HCT116 (cell line): ENCODE measurements at regions not wholly inside any gene's neighbourhood (a gene's known extent, or its start where the extent isn't known, plus 50 kb on each side); places are given as distances from the start of the nearest gene placed in this dataset.

Experiments used
- ATAC-seq: fragments of 200-7000 bp; cut with Tn5 transposase; 2 replicates; pipeline ENCODE4 v1.9.1; 2020; ENCODE audit warnings: mild to moderate bottlenecking, moderate library complexity
- BruUV-seq: library from RNA; stranded (reverse); fragments of 400-500 nt; replicated peaks from 2 replicates; lab custom pipeline; 2021; lab: Mats Ljungman, UMichigan
- CTCF ChIA-PET: fragments of 300-600 bp; sonication (Branson Sonifier 250); formaldehyde crosslinking; loops from one replicate; lab custom pipeline; 2021; ENCODE audit warnings: antibody characterized with exemption; lab: Charles Lee
- POLR2A ChIA-PET: fragments of 300-600, 350-600 bp; sonication (Branson Sonifier 250); formaldehyde crosslinking; loops from one replicate; lab custom pipeline; 2021; ENCODE audit warnings: antibody characterized with exemption; lab: Charles Lee
- RAD21 ChIA-PET, 2 experiments: fragments of 300-600 bp; sonication (Branson Sonifier 250); formaldehyde crosslinking; loops; one replicate each; lab custom pipeline; 2023; ENCODE audit warnings: low total read pairs in 2 of 2; ENCODE audit not compliant: uncharacterized antibody in 2 of 2, unreplicated experiment in 2 of 2, low non-redundant PET in 1 of 2; lab: Charles Lee
- DNase-seq: peaks from one replicate; pipeline ENCODE4 v3.0.0-alpha.2; 2010; ENCODE audit warnings: low read depth, low spot score
- H2AFZ ChIP-seq: fragments of 200-600 bp; shearing (Covaris generic), sonication (generic); 2 replicates; pipeline ENCODE4 v1.6.1; 2017; ENCODE audit warnings: low read depth, mixed run types, mixed read lengths, antibody characterized with exemption, low read length; ENCODE audit not compliant: poor library complexity, severe bottlenecking
- H3K27ac ChIP-seq: 2 replicates; pipeline ENCODE4 v1.5.1; 2012; ENCODE audit warnings: low read depth, low read length
- H3K27me3 ChIP-seq: fragments of 200-600 bp; sonication (generic); 2 replicates; pipeline ENCODE4 v1.6.1; 2016; ENCODE audit warnings: mixed run types, low read length, mixed read lengths; ENCODE audit not compliant: insufficient read depth
- H3K36me3 ChIP-seq, 2 experiments: fragments of 200-500 bp in 1 of 2; fragments of 200-600 bp in 1 of 2; sonication (Bioruptor generic) in 1 of 2; sonication (generic) in 1 of 2; 2 replicates each; pipeline versions ENCODE4 v1.5.1 to v1.6.1; 2014 to 2016; ENCODE audit warnings: low read length in 2 of 2, inconsistent platforms in 1 of 2, mixed read lengths in 1 of 2, mixed run types in 1 of 2; ENCODE audit not compliant: insufficient read depth in 2 of 2, control insufficient read depth in 1 of 2
- H3K4me1 ChIP-seq, 2 experiments: fragments of 200-600 bp in 1 of 2; sonication (generic) in 1 of 2; 2 replicates each; pipeline versions ENCODE4 v1.5.1 to v1.6.1; 2012 to 2017; ENCODE audit warnings: low read length in 2 of 2, inconsistent platforms in 1 of 2, mild to moderate bottlenecking in 1 of 2, mixed read lengths in 1 of 2, mixed run types in 1 of 2, moderate library complexity in 1 of 2; ENCODE audit not compliant: insufficient read depth in 2 of 2, control insufficient read depth in 1 of 2
- H3K4me2 ChIP-seq: fragments of 200-600 bp; sonication (generic); 2 replicates; pipeline ENCODE4 v1.6.1; 2017; ENCODE audit warnings: mixed run types, low read length, mixed read lengths
- H3K4me3 ChIP-seq, 2 experiments: fragments of 200-600 bp in 1 of 2; sonication (generic) in 1 of 2; replicated peaks in 1 of 2; 2 replicates each; pipeline ENCODE4 v1.5.1; 2011 to 2016; ENCODE audit warnings: low read length in 2 of 2, control low read depth in 1 of 2, low read depth in 1 of 2, mild to moderate bottlenecking in 1 of 2, mixed read lengths in 1 of 2, mixed run types in 1 of 2
- H3K79me2 ChIP-seq: fragments of 200-600 bp; sonication (generic); 2 replicates; pipeline ENCODE4 v1.6.1; 2017; ENCODE audit warnings: mild to moderate bottlenecking, mixed run types, low read length, moderate library complexity, mixed read lengths; ENCODE audit not compliant: insufficient read depth
- H3K9ac ChIP-seq: fragments of 200-600 bp; sonication (generic); 2 replicates; pipeline ENCODE4 v1.6.1; 2016; ENCODE audit warnings: low read length, mixed read lengths
- H3K9me2 ChIP-seq: fragments of 200-600 bp; sonication (generic), shearing (Covaris generic); 2 replicates; pipeline ENCODE4 v1.6.1; 2017; ENCODE audit warnings: mixed run types, mild to moderate bottlenecking, moderate library complexity; ENCODE audit not compliant: insufficient read depth
- H3K9me3 ChIP-seq, 2 experiments: fragments of 200-500 bp in 1 of 2; fragments of 200-600 bp in 1 of 2; sonication (Bioruptor generic) in 1 of 2; sonication (generic) in 1 of 2; 2 replicates each; pipeline ENCODE4 v1.6.1; 2014 to 2017; ENCODE audit warnings: low read length in 2 of 2, mixed read lengths in 2 of 2, inconsistent platforms in 1 of 2, low read depth in 1 of 2, mild to moderate bottlenecking in 1 of 2, mixed run types in 1 of 2, moderate library complexity in 1 of 2; ENCODE audit not compliant: control insufficient read depth in 1 of 2, insufficient read depth in 1 of 2
- H4K20me1 ChIP-seq: fragments of 200-600 bp; sonication (generic), shearing (Covaris generic); 2 replicates; pipeline ENCODE4 v1.6.1; 2017; ENCODE audit warnings: mixed run types, mild to moderate bottlenecking, moderate library complexity; ENCODE audit not compliant: insufficient read depth
- CEBPB ChIP-seq: IDR thresholded peaks from 2 replicates; pipeline ENCODE4 v1.6.1; 2012; ENCODE audit warnings: low read depth
- EGR1 ChIP-seq: IDR thresholded peaks from 2 replicates; pipeline ENCODE4 v1.6.1; 2012; ENCODE audit warnings: low read depth
- ELF1 ChIP-seq: IDR thresholded peaks from 2 replicates; pipeline ENCODE4 v1.6.1; 2012; ENCODE audit warnings: low read depth, borderline replicate concordance
- EZH2phosphoT487 ChIP-seq: fragments of 200-600 bp; IDR thresholded peaks from 2 replicates; pipeline ENCODE4 v1.6.1; 2018; ENCODE audit warnings: antibody characterized with exemption, borderline replicate concordance
- JUND ChIP-seq: IDR thresholded peaks from 2 replicates; pipeline ENCODE4 v1.6.1; 2012
- MAX ChIP-seq: IDR thresholded peaks from 2 replicates; pipeline ENCODE4 v1.6.1; 2012
- POLR2A ChIP-seq: IDR thresholded peaks from 2 replicates; pipeline ENCODE4 v1.7.0; 2011; ENCODE audit warnings: borderline replicate concordance; ENCODE audit not compliant: insufficient read depth, insufficient read length; ENCODE audit errors: extremely low read depth
- POLR2AphosphoS5 ChIP-seq: IDR thresholded peaks from 2 replicates; pipeline ENCODE4 v1.6.1; 2011; ENCODE audit warnings: mild to moderate bottlenecking, low read depth, low read length, moderate library complexity
- RAD21 ChIP-seq: IDR thresholded peaks from 2 replicates; pipeline ENCODE4 v1.6.1; 2012; ENCODE audit warnings: low read depth, mild to moderate bottlenecking
- SIN3A ChIP-seq: IDR thresholded peaks from 2 replicates; pipeline ENCODE4 v1.6.1; 2012; ENCODE audit warnings: low read depth
- SP1 ChIP-seq: IDR thresholded peaks from 2 replicates; pipeline ENCODE4 v1.6.1; 2012; ENCODE audit warnings: low read depth
- SRF ChIP-seq: IDR thresholded peaks from 2 replicates; pipeline ENCODE4 v1.6.1; 2012; ENCODE audit warnings: low read depth
- TCF7L2 ChIP-seq: IDR thresholded peaks from 2 replicates; pipeline ENCODE4 v1.7.0; 2011; ENCODE audit warnings: borderline replicate concordance, inconsistent platforms; ENCODE audit not compliant: insufficient read depth, insufficient read length; ENCODE audit errors: extremely low read depth
- YY1 ChIP-seq: IDR thresholded peaks from 2 replicates; pipeline ENCODE4 v1.6.1; 2011; ENCODE audit warnings: low read length, low read depth, moderate library complexity, mild to moderate bottlenecking; ENCODE audit not compliant: insufficient replicate concordance; ENCODE audit errors: extremely low read depth
- ZFX ChIP-seq: fragments of 450-650 bp; IDR thresholded peaks from 2 replicates; pipeline ENCODE4 v1.6.1; 2017
- intact Hi-C: fragments of 100-400 bp; cut with micrococcal nuclease; formaldehyde crosslinking; loops from 2 replicates; pipeline ENCODE4 v1.10.0; 2022
- TF ChIP-seq, protein P1 (sequence below): IDR thresholded peaks from 2 replicates; pipeline ENCODE4 v1.6.1; 2011; ENCODE audit warnings: mild to moderate bottlenecking, low read length, moderate library complexity; ENCODE audit not compliant: insufficient replicate concordance; ENCODE audit errors: extremely low read depth
- TF ChIP-seq, protein P2 (sequence below), 3 experiments: fragments of 200-600 bp in 1 of 3; sonication (generic) in 1 of 3; IDR thresholded peaks in 2 of 3; conservative IDR thresholded peaks in 1 of 3; 2 replicates each; pipeline ENCODE4 v1.5.1; 2012 to 2017; ENCODE audit warnings: low read depth in 2 of 3, low read length in 2 of 3, antibody characterized with exemption in 1 of 3, borderline replicate concordance in 1 of 3, control low read depth in 1 of 3, mild to moderate bottlenecking in 1 of 3, mixed read lengths in 1 of 3, mixed run types in 1 of 3, moderate library complexity in 1 of 3; ENCODE audit not compliant: insufficient read depth in 1 of 3
- TF ChIP-seq, protein P3 (sequence below): IDR thresholded peaks from 2 replicates; pipeline ENCODE4 v1.6.1; 2012

- ChIA-PET POLR2A (no interaction called here), RAD21 (no interaction called here), CTCF (no interaction called here)
- H3K27me3 ChIP-seq, result no peaks in the 10 kb centered on the region
- ATAC-seq, result no peak
- intact Hi-C loops, result no loop called here
- H4K20me1 ChIP-seq, result no peaks in the 10 kb centered on the region
- no peaks in the 10 kb centered on the region for H3K4me1 ChIP-seq
- TF ChIP-seq, protein P1, sequence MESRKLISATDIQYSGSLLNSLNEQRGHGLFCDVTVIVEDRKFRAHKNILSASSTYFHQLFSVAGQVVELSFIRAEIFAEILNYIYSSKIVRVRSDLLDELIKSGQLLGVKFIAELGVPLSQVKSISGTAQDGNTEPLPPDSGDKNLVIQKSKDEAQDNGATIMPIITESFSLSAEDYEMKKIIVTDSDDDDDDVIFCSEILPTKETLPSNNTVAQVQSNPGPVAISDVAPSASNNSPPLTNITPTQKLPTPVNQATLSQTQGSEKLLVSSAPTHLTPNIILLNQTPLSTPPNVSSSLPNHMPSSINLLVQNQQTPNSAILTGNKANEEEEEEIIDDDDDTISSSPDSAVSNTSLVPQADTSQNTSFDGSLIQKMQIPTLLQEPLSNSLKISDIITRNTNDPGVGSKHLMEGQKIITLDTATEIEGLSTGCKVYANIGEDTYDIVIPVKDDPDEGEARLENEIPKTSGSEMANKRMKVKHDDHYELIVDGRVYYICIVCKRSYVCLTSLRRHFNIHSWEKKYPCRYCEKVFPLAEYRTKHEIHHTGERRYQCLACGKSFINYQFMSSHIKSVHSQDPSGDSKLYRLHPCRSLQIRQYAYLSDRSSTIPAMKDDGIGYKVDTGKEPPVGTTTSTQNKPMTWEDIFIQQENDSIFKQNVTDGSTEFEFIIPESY, result no peak
- TF ChIP-seq EGR1, result no peak
- TF ChIP-seq SRF, result no peak
- TF ChIP-seq ELF1, result no peak
- no peak for DNase-seq
- no peaks in the 10 kb centered on the region for H3K9me2 ChIP-seq
- no peaks in the 10 kb centered on the region; a peak in 1 of 4 replicates for H3K9me3 ChIP-seq
- H3K9ac ChIP-seq, result no peak overlapping the region
- H2AFZ ChIP-seq, result no peak overlapping the region
- H3K36me3 ChIP-seq, result no peaks in the 10 kb centered on the region
- no TSS peak for BruUV-seq
- H3K27ac ChIP-seq, result no peak overlapping the region
- no peak overlapping the region for H3K4me3 ChIP-seq
- H3K4me2 ChIP-seq, result no peak overlapping the region
- H3K79me2 ChIP-seq, result no peaks in the 10 kb centered on the region
These were observed 135.2 kb downstream of the INHBA start for GRCh38 chr7:41567731-41568114.

DNA sequence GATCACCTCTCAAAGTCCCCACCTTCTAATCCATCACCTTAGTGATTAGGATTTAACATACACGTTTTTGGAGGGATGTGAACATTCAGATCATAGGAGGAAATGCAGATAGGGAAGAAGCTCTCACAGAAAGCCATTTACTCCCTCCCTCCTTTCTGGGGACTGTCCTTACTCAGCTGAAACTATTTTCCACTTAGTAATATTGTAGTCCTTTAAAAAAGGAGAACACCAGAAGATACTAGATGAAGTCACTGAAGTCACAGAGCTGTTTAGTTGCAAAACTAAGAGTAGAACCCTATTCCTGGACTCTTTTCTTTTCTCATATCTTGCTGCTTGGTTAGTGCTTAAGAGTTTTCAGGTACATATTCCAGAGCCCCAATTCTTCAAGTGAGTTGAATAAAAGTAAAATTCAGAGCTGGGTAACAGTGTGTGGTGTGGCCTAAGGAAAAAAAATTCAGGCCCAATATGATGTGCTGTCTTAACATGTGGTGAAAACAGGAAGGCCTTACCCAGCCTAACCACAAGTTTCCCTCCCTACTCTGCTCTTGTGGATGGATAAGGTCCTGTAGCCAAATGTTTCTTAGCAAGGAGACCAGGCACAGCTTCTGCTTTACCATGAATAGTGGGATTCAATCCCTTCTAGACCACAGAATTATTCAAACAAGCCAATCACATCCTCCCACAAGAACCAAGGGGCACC is 135.7 kb downstream of the INHBA start:
- POLR2A ChIA-PET, result no interaction called here

More for the DNA sequence above, 135.7 kb downstream of the INHBA start:
- intact Hi-C loops, result no loop called here
- Histone ChIP-seq H2AFZ (no peak overlapping the region), H3K9me2 (no peaks in the 10 kb centered on the region), H3K4me1 (no peaks in the 10 kb centered on the region), H4K20me1 (no peaks in the 10 kb centered on the region), H3K4me3 (no peak overlapping the region), H3K27me3 (no peaks in the 10 kb centered on the region), H3K79me2 (no peaks in the 10 kb centered on the region), H3K36me3 (no peaks in the 10 kb centered on the region), H3K27ac (no peak overlapping the region), H3K9me3 (no peaks in the 10 kb centered on the region; a peak in 1 of 4 replicates)
- CTCF ChIA-PET, result no interaction called here
- DNase-seq (no peak), ATAC-seq (no peak)
- BruUV-seq, result no TSS peak
- RAD21 ChIA-PET, result no interaction called here
- no peak for TF ChIP-seq MAX
- TF ChIP-seq POLR2A, result no peak
- TF ChIP-seq ZFX, result no peak
- TF ChIP-seq SP1, result no peak
- no peak for TF ChIP-seq EZH2phosphoT487
- TF ChIP-seq RAD21, result no peak
- no peak for TF ChIP-seq TCF7L2
- no peak for TF ChIP-seq JUND
- TF ChIP-seq, protein P2, sequence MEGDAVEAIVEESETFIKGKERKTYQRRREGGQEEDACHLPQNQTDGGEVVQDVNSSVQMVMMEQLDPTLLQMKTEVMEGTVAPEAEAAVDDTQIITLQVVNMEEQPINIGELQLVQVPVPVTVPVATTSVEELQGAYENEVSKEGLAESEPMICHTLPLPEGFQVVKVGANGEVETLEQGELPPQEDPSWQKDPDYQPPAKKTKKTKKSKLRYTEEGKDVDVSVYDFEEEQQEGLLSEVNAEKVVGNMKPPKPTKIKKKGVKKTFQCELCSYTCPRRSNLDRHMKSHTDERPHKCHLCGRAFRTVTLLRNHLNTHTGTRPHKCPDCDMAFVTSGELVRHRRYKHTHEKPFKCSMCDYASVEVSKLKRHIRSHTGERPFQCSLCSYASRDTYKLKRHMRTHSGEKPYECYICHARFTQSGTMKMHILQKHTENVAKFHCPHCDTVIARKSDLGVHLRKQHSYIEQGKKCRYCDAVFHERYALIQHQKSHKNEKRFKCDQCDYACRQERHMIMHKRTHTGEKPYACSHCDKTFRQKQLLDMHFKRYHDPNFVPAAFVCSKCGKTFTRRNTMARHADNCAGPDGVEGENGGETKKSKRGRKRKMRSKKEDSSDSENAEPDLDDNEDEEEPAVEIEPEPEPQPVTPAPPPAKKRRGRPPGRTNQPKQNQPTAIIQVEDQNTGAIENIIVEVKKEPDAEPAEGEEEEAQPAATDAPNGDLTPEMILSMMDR (IDR thresholded peaks at IDR 0.05 in 2 of 3, conservative IDR thresholded peaks at IDR 0.05 in 1 of 3; ENCODE audit: borderline replicate concordance in 1 of 3, insufficient read depth in 1 of 3, low read depth in 2 of 3, low read length in 2 of 3), result no peak
- TF ChIP-seq CEBPB, result no peak
- TF ChIP-seq, protein P3, sequence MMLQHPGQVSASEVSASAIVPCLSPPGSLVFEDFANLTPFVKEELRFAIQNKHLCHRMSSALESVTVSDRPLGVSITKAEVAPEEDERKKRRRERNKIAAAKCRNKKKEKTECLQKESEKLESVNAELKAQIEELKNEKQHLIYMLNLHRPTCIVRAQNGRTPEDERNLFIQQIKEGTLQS, result no peak
- TF ChIP-seq SIN3A, result no peak
- no peak for TF ChIP-seq POLR2AphosphoS5
- TF ChIP-seq YY1, result no peak
- TF ChIP-seq, all 23 proteins: peak for 0
- no peak overlapping the region for H3K9ac ChIP-seq
- H3K4me2 ChIP-seq, result no peak overlapping the region
